ENCODE measurements at regions not wholly inside any gene's neighbourhood (a gene's known extent, or its start where the extent isn't known, plus 50 kb on each side); places are given as distances from the start of the nearest gene placed in this dataset.

GRCh38 chr2:198525211-198525969 lies 721.0 kb downstream of the PLCL1 start:
- no peak for TF ChIP-seq CTCF (IDR thresholded peaks at IDR 0.05; ENCODE audit: poor library complexity)
- no peak for TF ChIP-seq EZH2 (IDR thresholded peaks at IDR 0.05; ENCODE audit: borderline replicate concordance)
- no peak for TF ChIP-seq EZH2phosphoT487 (IDR thresholded peaks at IDR 0.05; ENCODE audit: low read depth, severe bottlenecking, unreplicated experiment)

All from hepatocyte (in vitro differentiated cells).